GM12878 (cell line): ENCODE measurements at regions not wholly inside any gene's neighbourhood (a gene's known extent, or its start where the extent isn't known, plus 50 kb on each side); places are given as distances from the start of the nearest gene placed in this dataset.

Source experiments
- ATAC-seq: fragments of 200-7000 bp; cut with Tn5 transposase; 3 replicates; pipeline ENCODE4 v1.9.1; 2020; ENCODE audit warnings: mild to moderate bottlenecking, moderate library complexity
- BruUV-seq: library from RNA; stranded (reverse); fragments of 400-500 nt; replicated peaks from 2 replicates; lab custom pipeline; 2021; lab: Mats Ljungman, UMichigan
- CTCF ChIA-PET: fragments of 300-600 bp; sonication (Branson Sonifier 250); formaldehyde crosslinking; extraction: SDS; loops from one replicate; lab custom pipeline; 2021; ENCODE audit warnings: inconsistent platforms; lab: Yijun Ruan, JAX
- POLR2A ChIA-PET: fragments of 350-600 bp; formaldehyde crosslinking; extraction: SDS; loops from one replicate; lab custom pipeline; 2021; ENCODE audit warnings: inconsistent platforms; lab: Charles Lee
- RAD21 ChIA-PET: fragments of 300-600 bp; sonication (Branson Sonifier 250); formaldehyde crosslinking; loops from one replicate; lab custom pipeline; 2023; ENCODE audit warnings: antibody characterized with exemption; ENCODE audit not compliant: unreplicated experiment; lab: Charles Lee
- SMC1A ChIA-PET: fragments of 300-600 bp; sonication (Branson Sonifier 250); formaldehyde crosslinking; loops from one replicate; lab custom pipeline; 2023; ENCODE audit not compliant: unreplicated experiment, uncharacterized antibody; lab: Charles Lee
- DNase-seq: peaks from one replicate; pipeline ENCODE4 v3.0.0-alpha.2; 2011; ENCODE audit warnings: low read depth, low spot score
- FAIRE-seq: peaks from 3 replicates; lab custom pipeline; 2011; peaks lifted over from hg19 to GRCh38; lab: Jason Lieb, UNC
- H2AFZ ChIP-seq: 2 replicates; pipeline ENCODE4 v1.6.0; 2011; ENCODE audit warnings: low read depth, low read length, control low read depth; ENCODE audit not compliant: control insufficient read depth
- H3K27ac ChIP-seq: 2 replicates; pipeline ENCODE4 v1.5.1; 2011; ENCODE audit warnings: control low read depth; ENCODE audit not compliant: control insufficient read depth, insufficient read depth
- H3K27me3 ChIP-seq, 2 experiments: replicated peaks in 1 of 2; 2 replicates each; pipeline versions ENCODE4 v1.6.0 to v1.6.1; 2011; ENCODE audit warnings: low read length in 1 of 2; ENCODE audit not compliant: control insufficient read depth in 2 of 2, insufficient read depth in 2 of 2
- H3K36me3 ChIP-seq, 2 experiments: 2 replicates each; pipeline ENCODE4 v1.5.1; 2011; ENCODE audit warnings: low read length in 1 of 2; ENCODE audit not compliant: control insufficient read depth in 2 of 2, insufficient read depth in 2 of 2
- H3K4me1 ChIP-seq: 2 replicates; pipeline ENCODE4 v1.6.1; 2011; ENCODE audit warnings: mild to moderate bottlenecking, low read length, moderate library complexity, mixed read lengths; ENCODE audit not compliant: control insufficient read depth, insufficient read depth
- H3K4me2 ChIP-seq: 2 replicates; pipeline ENCODE4 v1.6.0; 2011; ENCODE audit warnings: control low read depth; ENCODE audit not compliant: control insufficient read depth, insufficient read depth
- H3K4me3 ChIP-seq: fragments of 200-600 bp; sonication (generic); 2 replicates; pipeline ENCODE4 v1.5.1; 2016
- H3K79me2 ChIP-seq: 2 replicates; pipeline ENCODE4 v1.6.0; 2011; ENCODE audit warnings: low read length; ENCODE audit not compliant: control insufficient read depth, insufficient read depth
- H3K9ac ChIP-seq: 2 replicates; pipeline ENCODE4 v1.8.0; 2011; ENCODE audit warnings: low read length, control low read depth, mixed read lengths; ENCODE audit not compliant: control insufficient read depth, insufficient read depth
- H3K9me3 ChIP-seq: replicated peaks from 3 replicates; pipeline ENCODE4 v1.5.1; 2011; ENCODE audit warnings: mild to moderate bottlenecking, low read length; ENCODE audit not compliant: control insufficient read depth, insufficient read depth
- H4K20me1 ChIP-seq: 2 replicates; pipeline ENCODE4 v1.6.0; 2011; ENCODE audit not compliant: control insufficient read depth, insufficient read depth
- BCL11A ChIP-seq: IDR thresholded peaks from 2 replicates; pipeline ENCODE4 v1.6.1; 2011; ENCODE audit warnings: low read depth, low read length
- BMI1 ChIP-seq: fragments of 450-650 bp; IDR thresholded peaks from 2 replicates; pipeline ENCODE4 v1.6.1; 2016; ENCODE audit warnings: mild to moderate bottlenecking, moderate library complexity, borderline replicate concordance
- DPF2 ChIP-seq: fragments of 450-650 bp; IDR thresholded peaks from 2 replicates; pipeline ENCODE4 v1.6.1; 2017; ENCODE audit warnings: mild to moderate bottlenecking
- IRF4 ChIP-seq: IDR thresholded peaks from 2 replicates; pipeline ENCODE4 v1.6.1; 2011; ENCODE audit warnings: low read depth, low read length
- MTA3 ChIP-seq: IDR thresholded peaks from 2 replicates; pipeline ENCODE4 v1.6.1; 2012; ENCODE audit warnings: low read length, inconsistent platforms, borderline replicate concordance
- POLR2AphosphoS2 ChIP-seq: IDR thresholded peaks from 2 replicates; pipeline ENCODE4 v1.6.1; 2011; ENCODE audit warnings: low read depth, mild to moderate bottlenecking, low read length, improper control_type of control experiment, moderate library complexity
- RAD21 ChIP-seq: IDR thresholded peaks from 2 replicates; pipeline ENCODE4 v1.6.1; 2011; ENCODE audit warnings: mild to moderate bottlenecking, low read depth, low read length, moderate library complexity; ENCODE audit not compliant: insufficient read depth
- RELA ChIP-seq: fragments of 450-650 bp; IDR thresholded peaks from 2 replicates; pipeline ENCODE4 v1.8.0; 2014; ENCODE audit warnings: borderline replicate concordance; ENCODE audit not compliant: partially characterized antibody
- SUZ12 ChIP-seq: fragments of 200-600 bp; sonication (generic); IDR thresholded peaks from one replicate; pipeline ENCODE4 v1.6.1; 2018; ENCODE audit warnings: antibody characterized with exemption, mild to moderate bottlenecking; ENCODE audit not compliant: unreplicated experiment
- ZNF217 ChIP-seq: fragments of 450-650 bp; IDR thresholded peaks from 2 replicates; pipeline ENCODE4 v1.6.1; 2017; ENCODE audit warnings: antibody characterized with exemption, mild to moderate bottlenecking
- ZNF24 ChIP-seq: fragments of 450-650 bp; IDR thresholded peaks from 2 replicates; pipeline ENCODE4 v1.6.1; 2017; ENCODE audit warnings: antibody characterized with exemption, mild to moderate bottlenecking
- WGBS: methylation state at CpG from one replicate; pipeline ENCODE4 v1.1.6; 2016; ENCODE audit warnings: low lambda C conversion rate; ENCODE audit not compliant: insufficient replicate concordance, insufficient coverage; ENCODE audit errors: missing lambda C conversion rate; 5-methylcytosine and 5-hydroxymethylcytosine counted together
- in situ Hi-C: fragments of 300-500 bp; cut with MboI; formaldehyde crosslinking; loops from 9 replicates; pipeline ENCODE4 v1.14.3; 2018; ENCODE audit warnings: mixed read lengths
- intact Hi-C: fragments of 100-400 bp; cut with micrococcal nuclease; formaldehyde crosslinking; loops from one replicate; pipeline ENCODE4 v1.14.2; 2022; ENCODE audit not compliant: unreplicated experiment
- TF ChIP-seq, protein P1 (sequence below): fragments of 450-650 bp; IDR thresholded peaks from 2 replicates; pipeline ENCODE4 v1.6.1; 2017; ENCODE audit warnings: antibody characterized with exemption, mild to moderate bottlenecking, moderate library complexity
- TF ChIP-seq, protein P2 (sequence below): fragments of 450-650 bp; formaldehyde crosslinking; IDR thresholded peaks from 2 replicates; pipeline ENCODE4 v1.5.0; 2022; ENCODE audit warnings: mild to moderate bottlenecking, missing genetic modification characterization
- TF ChIP-seq, protein P3 (sequence below): IDR thresholded peaks from 2 replicates; pipeline ENCODE4 v1.6.1; 2012; ENCODE audit warnings: low read depth, low read length, improper control_type of control experiment
- TF ChIP-seq, protein P4 (sequence below): fragments of 450-650 bp; IDR thresholded peaks from 2 replicates; pipeline ENCODE4 v1.6.1; 2017; ENCODE audit warnings: low read depth, mild to moderate bottlenecking, moderate library complexity

DNA sequence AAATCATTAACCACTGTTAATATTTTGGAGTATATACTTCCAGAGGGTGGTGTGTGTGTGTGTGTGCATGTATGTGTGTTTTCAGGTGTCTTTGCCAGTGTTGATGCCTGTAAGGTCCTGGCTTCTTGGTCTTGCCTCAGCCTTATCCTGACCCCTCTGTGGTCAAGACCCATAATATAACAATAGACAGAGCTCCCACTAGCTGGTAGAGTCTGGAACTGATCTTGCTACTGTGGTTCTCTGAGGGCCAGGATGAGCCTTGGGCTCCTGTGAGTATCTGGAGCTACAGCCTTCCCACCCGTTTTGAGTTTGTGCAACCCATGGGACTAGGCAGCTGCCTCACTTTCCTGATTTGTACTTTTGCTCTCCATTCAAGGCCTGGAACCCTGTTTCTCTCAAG, 191.0 kb downstream of the IBTK start:
- intact Hi-C loops: no loop called here
- Histone ChIP-seq H3K27ac (no peak overlapping the region), H3K79me2 (no peaks in the 10 kb centered on the region), H3K27me3 (no peaks in the 10 kb centered on the region), H3K4me2 (no peak overlapping the region), H3K4me3 (no peak overlapping the region), H2AFZ (no peak overlapping the region), H3K36me3 (no peaks in the 10 kb centered on the region), H3K9ac (no peak overlapping the region), H3K9me3 (no peaks in the 10 kb centered on the region), H3K4me1 (no peaks in the 10 kb centered on the region), H4K20me1 (no peaks in the 10 kb centered on the region)
- no peak for DNase-seq
- SMC1A ChIA-PET: interaction anchor here (1.9 kb wide), 1 partner anchor 10 kb away, joined by 6 read pairs; no protein-coding TSS in a partner anchor
- POLR2A ChIA-PET: no interaction called here
- no peak for ATAC-seq
- WGBS: 0% methylated on average over 1 of the region's 1 CpG
- no peak for FAIRE-seq
- no TSS peak for BruUV-seq
- CTCF ChIA-PET: interaction anchor here (1.2 to 1.4 kb wide), 2 partner anchors 16 kb away, joined by 3 to 5 read pairs; no protein-coding TSS in a partner anchor
- RAD21 ChIA-PET: interaction anchor here (1.5 kb wide), 1 partner anchor 11 kb away, joined by 3 read pairs; no protein-coding TSS in a partner anchor
- in situ Hi-C loops: no loop called here
- TF ChIP-seq, protein P1, sequence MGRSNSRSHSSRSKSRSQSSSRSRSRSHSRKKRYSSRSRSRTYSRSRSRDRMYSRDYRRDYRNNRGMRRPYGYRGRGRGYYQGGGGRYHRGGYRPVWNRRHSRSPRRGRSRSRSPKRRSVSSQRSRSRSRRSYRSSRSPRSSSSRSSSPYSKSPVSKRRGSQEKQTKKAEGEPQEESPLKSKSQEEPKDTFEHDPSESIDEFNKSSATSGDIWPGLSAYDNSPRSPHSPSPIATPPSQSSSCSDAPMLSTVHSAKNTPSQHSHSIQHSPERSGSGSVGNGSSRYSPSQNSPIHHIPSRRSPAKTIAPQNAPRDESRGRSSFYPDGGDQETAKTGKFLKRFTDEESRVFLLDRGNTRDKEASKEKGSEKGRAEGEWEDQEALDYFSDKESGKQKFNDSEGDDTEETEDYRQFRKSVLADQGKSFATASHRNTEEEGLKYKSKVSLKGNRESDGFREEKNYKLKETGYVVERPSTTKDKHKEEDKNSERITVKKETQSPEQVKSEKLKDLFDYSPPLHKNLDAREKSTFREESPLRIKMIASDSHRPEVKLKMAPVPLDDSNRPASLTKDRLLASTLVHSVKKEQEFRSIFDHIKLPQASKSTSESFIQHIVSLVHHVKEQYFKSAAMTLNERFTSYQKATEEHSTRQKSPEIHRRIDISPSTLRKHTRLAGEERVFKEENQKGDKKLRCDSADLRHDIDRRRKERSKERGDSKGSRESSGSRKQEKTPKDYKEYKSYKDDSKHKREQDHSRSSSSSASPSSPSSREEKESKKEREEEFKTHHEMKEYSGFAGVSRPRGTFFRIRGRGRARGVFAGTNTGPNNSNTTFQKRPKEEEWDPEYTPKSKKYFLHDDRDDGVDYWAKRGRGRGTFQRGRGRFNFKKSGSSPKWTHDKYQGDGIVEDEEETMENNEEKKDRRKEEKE: no peak
- TF ChIP-seq POLR2AphosphoS2: no peak
- no peak for TF ChIP-seq BMI1
- TF ChIP-seq, protein P2, sequence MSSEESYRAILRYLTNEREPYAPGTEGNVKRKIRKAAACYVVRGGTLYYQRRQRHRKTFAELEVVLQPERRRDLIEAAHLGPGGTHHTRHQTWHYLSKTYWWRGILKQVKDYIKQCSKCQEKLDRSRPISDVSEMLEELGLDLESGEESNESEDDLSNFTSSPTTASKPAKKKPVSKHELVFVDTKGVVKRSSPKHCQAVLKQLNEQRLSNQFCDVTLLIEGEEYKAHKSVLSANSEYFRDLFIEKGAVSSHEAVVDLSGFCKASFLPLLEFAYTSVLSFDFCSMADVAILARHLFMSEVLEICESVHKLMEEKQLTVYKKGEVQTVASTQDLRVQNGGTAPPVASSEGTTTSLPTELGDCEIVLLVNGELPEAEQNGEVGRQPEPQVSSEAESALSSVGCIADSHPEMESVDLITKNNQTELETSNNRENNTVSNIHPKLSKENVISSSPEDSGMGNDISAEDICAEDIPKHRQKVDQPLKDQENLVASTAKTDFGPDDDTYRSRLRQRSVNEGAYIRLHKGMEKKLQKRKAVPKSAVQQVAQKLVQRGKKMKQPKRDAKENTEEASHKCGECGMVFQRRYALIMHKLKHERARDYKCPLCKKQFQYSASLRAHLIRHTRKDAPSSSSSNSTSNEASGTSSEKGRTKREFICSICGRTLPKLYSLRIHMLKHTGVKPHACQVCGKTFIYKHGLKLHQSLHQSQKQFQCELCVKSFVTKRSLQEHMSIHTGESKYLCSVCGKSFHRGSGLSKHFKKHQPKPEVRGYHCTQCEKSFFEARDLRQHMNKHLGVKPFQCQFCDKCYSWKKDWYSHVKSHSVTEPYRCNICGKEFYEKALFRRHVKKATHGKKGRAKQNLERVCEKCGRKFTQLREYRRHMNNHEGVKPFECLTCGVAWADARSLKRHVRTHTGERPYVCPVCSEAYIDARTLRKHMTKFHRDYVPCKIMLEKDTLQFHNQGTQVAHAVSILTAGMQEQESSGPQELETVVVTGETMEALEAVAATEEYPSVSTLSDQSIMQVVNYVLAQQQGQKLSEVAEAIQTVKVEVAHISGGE (CRISPR knock-in tag): no peak
- no peak for TF ChIP-seq RELA
- TF ChIP-seq, protein P3, sequence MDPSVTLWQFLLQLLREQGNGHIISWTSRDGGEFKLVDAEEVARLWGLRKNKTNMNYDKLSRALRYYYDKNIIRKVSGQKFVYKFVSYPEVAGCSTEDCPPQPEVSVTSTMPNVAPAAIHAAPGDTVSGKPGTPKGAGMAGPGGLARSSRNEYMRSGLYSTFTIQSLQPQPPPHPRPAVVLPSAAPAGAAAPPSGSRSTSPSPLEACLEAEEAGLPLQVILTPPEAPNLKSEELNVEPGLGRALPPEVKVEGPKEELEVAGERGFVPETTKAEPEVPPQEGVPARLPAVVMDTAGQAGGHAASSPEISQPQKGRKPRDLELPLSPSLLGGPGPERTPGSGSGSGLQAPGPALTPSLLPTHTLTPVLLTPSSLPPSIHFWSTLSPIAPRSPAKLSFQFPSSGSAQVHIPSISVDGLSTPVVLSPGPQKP: no peak
- TF ChIP-seq DPF2: no peak
- no peak for TF ChIP-seq MTA3
- no peak for TF ChIP-seq RAD21
- TF ChIP-seq ZNF24: no peak
- TF ChIP-seq, protein P4, sequence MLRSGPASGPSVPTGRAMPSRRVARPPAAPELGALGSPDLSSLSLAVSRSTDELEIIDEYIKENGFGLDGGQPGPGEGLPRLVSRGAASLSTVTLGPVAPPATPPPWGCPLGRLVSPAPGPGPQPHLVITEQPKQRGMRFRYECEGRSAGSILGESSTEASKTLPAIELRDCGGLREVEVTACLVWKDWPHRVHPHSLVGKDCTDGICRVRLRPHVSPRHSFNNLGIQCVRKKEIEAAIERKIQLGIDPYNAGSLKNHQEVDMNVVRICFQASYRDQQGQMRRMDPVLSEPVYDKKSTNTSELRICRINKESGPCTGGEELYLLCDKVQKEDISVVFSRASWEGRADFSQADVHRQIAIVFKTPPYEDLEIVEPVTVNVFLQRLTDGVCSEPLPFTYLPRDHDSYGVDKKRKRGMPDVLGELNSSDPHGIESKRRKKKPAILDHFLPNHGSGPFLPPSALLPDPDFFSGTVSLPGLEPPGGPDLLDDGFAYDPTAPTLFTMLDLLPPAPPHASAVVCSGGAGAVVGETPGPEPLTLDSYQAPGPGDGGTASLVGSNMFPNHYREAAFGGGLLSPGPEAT: no peak
- TF ChIP-seq IRF4: no peak
- no peak for TF ChIP-seq SUZ12
- no peak for TF ChIP-seq BCL11A
- TF ChIP-seq ZNF217: no peak
